ENCODE measurements at regions not wholly inside any gene's neighbourhood (a gene's known extent, or its start where the extent isn't known, plus 50 kb on each side); places are given as distances from the start of the nearest gene placed in this dataset.
"Not testable (repeated sequence)": the region's sequence is repeated elsewhere in the genome, so short reads cannot be mapped to it uniquely, and the experiment has no call there.

- H2AFZ ChIP-seq (ENCODE audit: low read depth, low read length); H3K4me1 ChIP-seq (replicated peaks in 1 of 2; ENCODE audit: control insufficient read depth in 2 of 2, insufficient read depth in 2 of 2, low read length in 2 of 2); H3K4me2 ChIP-seq (ENCODE audit: insufficient read depth, low read length); H3K9me3 ChIP-seq (replicated peaks; ENCODE audit: control insufficient read depth, insufficient read depth, low read depth, low read length); intact Hi-C loops (cut with micrococcal nuclease); ATAC-seq; H3K27ac ChIP-seq (ENCODE audit: extremely low read depth, low read depth, low read length); CTCF ChIA-PET (ENCODE audit: low intra/inter-chr PET ratio); BruUV-seq (replicated peaks); in situ Hi-C loops (cut with MboI); H3K36me3 ChIP-seq (ENCODE audit: control insufficient read depth, insufficient read depth, low read length); H4K20me1 ChIP-seq (replicated peaks; ENCODE audit: control insufficient read depth, insufficient read depth, low read length); H3K4me3 ChIP-seq; H3K9ac ChIP-seq (ENCODE audit: insufficient read depth in 1 of 2, low read depth in 2 of 2, low read length in 2 of 2); DNase-seq (ENCODE audit: extremely low read depth in 1 of 4, low spot score in 3 of 4); H3K79me2 ChIP-seq (ENCODE audit: control insufficient read depth, insufficient read depth, low read length); H3K9me1 ChIP-seq (ENCODE audit: control insufficient read depth, insufficient read depth, low read length); FAIRE-seq: not testable (repeated sequence)
- POLR2A ChIA-PET: interaction anchor here (0.7 kb wide), 1 partner anchor 11 kb away, joined by 4 read pairs; no protein-coding TSS in a partner anchor
- H3K27me3 ChIP-seq (ENCODE audit: control insufficient read depth in 2 of 2, insufficient read depth in 2 of 2, low read length in 2 of 2): peaks cover 3 to 16% of the 10 kb centered on the region in 2 experiments; a peak in 3 of 5 replicates
- WGBS (ENCODE audit: insufficient coverage, low coverage, missing lambda C conversion rate): 0% methylated on average over 5 of the region's 6 CpGs
These were observed 338.8 kb upstream of the IRX2 start for GRCh38 chr5:3090305-3090704.

GRCh38 chr5:3080366-3080765, 328.9 kb upstream of the IRX2 start:
- Histone ChIP-seq H3K4me2 (ENCODE audit: insufficient read depth, low read length) (no peak overlapping the region), H3K9me1 (ENCODE audit: control insufficient read depth, insufficient read depth, low read length) (no peaks in the 10 kb centered on the region), H3K36me3 (ENCODE audit: control insufficient read depth, insufficient read depth, low read length) (no peaks in the 10 kb centered on the region), H3K9me3 (replicated peaks; ENCODE audit: control insufficient read depth, insufficient read depth, low read depth, low read length) (peaks cover 4% of the 10 kb centered on the region; the same call in 1 of the 2 replicates), H4K20me1 (replicated peaks; ENCODE audit: control insufficient read depth, insufficient read depth, low read length) (no peaks in the 10 kb centered on the region), H2AFZ (ENCODE audit: low read depth, low read length) (no peak overlapping the region), H3K27ac (ENCODE audit: extremely low read depth, low read depth, low read length) (no peak overlapping the region), H3K4me1 (replicated peaks in 1 of 2; ENCODE audit: control insufficient read depth in 2 of 2, insufficient read depth in 2 of 2, low read length in 2 of 2) (no peaks in the 10 kb centered on the region), H3K27me3 (ENCODE audit: control insufficient read depth in 2 of 2, insufficient read depth in 2 of 2, low read length in 2 of 2) (no peaks in the 10 kb centered on the region), H3K79me2 (ENCODE audit: control insufficient read depth, insufficient read depth, low read length) (no peaks in the 10 kb centered on the region), H3K9ac (ENCODE audit: insufficient read depth in 1 of 2, low read depth in 2 of 2, low read length in 2 of 2) (no peak overlapping the region), H3K4me3 (no peak overlapping the region)
- WGBS (ENCODE audit: insufficient coverage, low coverage, missing lambda C conversion rate): 0% methylated on average over 9 of the region's 9 CpGs
- no peak for FAIRE-seq
- DNase-seq (ENCODE audit: extremely low read depth in 1 of 4, low spot score in 3 of 4): no peak
- BruUV-seq (replicated peaks): no TSS peak
- TF ChIP-seq FIP1L1 (IDR thresholded peaks at IDR 0.05; ENCODE audit: low read depth, low read length, poor library complexity, severe bottlenecking): no peak
- no peak for TF ChIP-seq ZC3H11A (IDR thresholded peaks at IDR 0.05; ENCODE audit: low read depth, low read length)
- in situ Hi-C loops (cut with MboI): no loop called here
- CTCF ChIA-PET (ENCODE audit: low intra/inter-chr PET ratio): no interaction called here
- no peak for ATAC-seq
- intact Hi-C loops (cut with micrococcal nuclease): no loop called here
- POLR2A ChIA-PET: no interaction called here
